GM13976 (cell line): ENCODE measurements at regions not wholly inside any gene's neighbourhood (a gene's known extent, or its start where the extent isn't known, plus 50 kb on each side); places are given as distances from the start of the nearest gene placed in this dataset.

Experiments
- DNase-seq: peaks from one replicate; pipeline ENCODE4 v3.0.0; 2012; ENCODE audit warnings: low spot score
- CTCF ChIP-seq: IDR thresholded peaks from 2 replicates; pipeline ENCODE4 v1.5.1; 2012; ENCODE audit warnings: borderline replicate concordance, mild to moderate bottlenecking; ENCODE audit not compliant: insufficient read depth; ENCODE audit errors: extremely low read depth, missing control alignments, control extremely low read depth
- in situ Hi-C: fragments of 300-500 bp; cut with MboI; formaldehyde crosslinking; loops from one replicate; pipeline ENCODE4 v1.12.0; 2022; ENCODE audit warnings: low sequenced_read_pairs, mixed read lengths, inconsistent platforms; ENCODE audit not compliant: unreplicated experiment

GRCh38 chr5:97455996-97456395 lies 272.9 kb upstream of the RIOK2 start:
- TF ChIP-seq CTCF = no peak
- no peak for DNase-seq
- in situ Hi-C loops = no loop called here

- no peak for DNase-seq
- no peak for TF ChIP-seq CTCF
- in situ Hi-C loops = no loop called here
Measured at GRCh38 chr5:97458851-97459250, 275.8 kb upstream of the RIOK2 start.

GRCh38 chr5:97471951-97472350 lies 288.9 kb upstream of the RIOK2 start:
- in situ Hi-C loops = no loop called here
- TF ChIP-seq CTCF = no peak
- DNase-seq = no peak

GRCh38 chr5:97475847-97476246 lies 292.8 kb upstream of the RIOK2 start:
- in situ Hi-C loops = no loop called here
- DNase-seq = no peak
- no peak for TF ChIP-seq CTCF

GRCh38 chr5:97476852-97477534 lies 293.9 kb upstream of the RIOK2 start:
- in situ Hi-C loops = no loop called here
- TF ChIP-seq CTCF = no peak
- DNase-seq = no peak

- TF ChIP-seq CTCF = no peak
- no peak for DNase-seq
- in situ Hi-C loops = no loop called here
Measured at GRCh38 chr5:97478483-97478882, 295.4 kb upstream of the RIOK2 start.

- in situ Hi-C loops = no loop called here
- no peak for DNase-seq
- no peak for TF ChIP-seq CTCF
Measured at GRCh38 chr5:97480313-97480712, 297.3 kb upstream of the RIOK2 start.
